Psoas muscle (tissue), 7 donors: ENCODE measurements at regions not wholly inside any gene's neighbourhood (a gene's known extent, or its start where the extent isn't known, plus 50 kb on each side); places are given as distances from the start of the nearest gene placed in this dataset.
A peak's percentile ranks its signal among the peaks of the same experiment; 100 is the strongest.

Experiments
- ATAC-seq, 4 donors: fragments of 200-7000 bp; cut with Tn5 transposase; one replicate each; pipeline ENCODE4 v1.9.1; 2020; ENCODE audit warnings: moderate library complexity in 3 of 4, mild to moderate bottlenecking in 2 of 4
- DNase-seq, 2 donors: peaks; one replicate each; pipeline ENCODE4 v3.0.0-alpha.2; 2020
- H3K27ac ChIP-seq: fragments of 200-600 bp; one replicate; pipeline ENCODE4 v1.8.0; 2022
- H3K27me3 ChIP-seq, 3 donors: fragments of 200-600 bp in 1 of 3; one replicate each; pipeline versions ENCODE4 v1.6.1 to v1.8.0; 2013 to 2022; ENCODE audit warnings: low read length in 2 of 3, mild to moderate bottlenecking in 2 of 3, moderate library complexity in 1 of 3; ENCODE audit not compliant: insufficient read depth in 3 of 3
- H3K36me3 ChIP-seq, 2 donors: fragments of 200-600 bp in 1 of 2; one replicate each; pipeline versions ENCODE4 v1.6.1 to v1.8.0; 2013 to 2022; ENCODE audit warnings: low read depth in 1 of 2, mild to moderate bottlenecking in 1 of 2, moderate library complexity in 1 of 2; ENCODE audit not compliant: insufficient read depth in 1 of 2
- H3K4me1 ChIP-seq: fragments of 200-600 bp; one replicate; pipeline ENCODE4 v1.8.0; 2022
- H3K4me3 ChIP-seq: fragments of 200-600 bp; one replicate; pipeline ENCODE4 v1.8.0; 2022; ENCODE audit warnings: mild to moderate bottlenecking
- H3K9me3 ChIP-seq: fragments of 200-600 bp; one replicate; pipeline ENCODE4 v1.8.0; 2022
- CTCF ChIP-seq: fragments of 200-600 bp; IDR thresholded peaks from one replicate; pipeline ENCODE4 v1.8.0; 2022; ENCODE audit warnings: antibody characterized with exemption
- WGBS, 3 donors: extraction: QIAGEN DNeasy Blood & Tissue Kit; methylation state at CpG; one replicate each; pipeline versions ENCODE4 v1.1.6 to v1.1.7; 2013; 5-methylcytosine and 5-hydroxymethylcytosine counted together
- intact Hi-C, 2 donors: fragments of 100-400 bp; cut with DNase I; formaldehyde crosslinking; loops; one replicate each; pipeline versions ENCODE4 v1.11.0 to v1.14.2; 2022
- donor health status: healthy with polysubstance abuse.
- donor health status: DM: no; HTN: no; CAD: no; lungs with moderate emphysema.
- donor health status: Bipolar disorder and iron deficiency.
- donor health status: healthy.
- donor health status: DM: yes; HTN: yes; CAD: no.
- donor health status: DM: no; HTN: no; CAD: no.
- donor health status: DM: yes; HTN: yes; CAD: no.

- no peaks in the 10 kb centered on the region for H3K27me3 ChIP-seq
- no peaks in the 10 kb centered on the region for H3K36me3 ChIP-seq
- ATAC-seq (peak in 3 of 4 donors; percentile 50 to 69 (median 61)), DNase-seq (no peak)
- 22 to 42% (median 30%) methylated on average over 1 of the region's 1 CpG for WGBS, 3 donors
- H3K9me3 ChIP-seq, result no peaks in the 10 kb centered on the region
- no peak overlapping the region for H3K27ac ChIP-seq
- H3K4me1 ChIP-seq, result peaks cover 1% of the 10 kb centered on the region
- intact Hi-C loops, result no loop called here
- H3K4me3 ChIP-seq, result no peak overlapping the region
- TF ChIP-seq CTCF, result no peak
Observed at GRCh38 chr5:148880197-148880596, 53.8 kb downstream of the ADRB2 start.

- no peak for ATAC-seq
- H3K9me3 ChIP-seq, result no peaks in the 10 kb centered on the region
- no peak overlapping the region for H3K27ac ChIP-seq
- intact Hi-C loops, result no loop called here
- TF ChIP-seq CTCF, result no peak
- WGBS, 3 donors, result 80 to 88% (median 84%) methylated on average over 2 of the region's 2 CpGs
- no peaks in the 10 kb centered on the region for H3K4me1 ChIP-seq
- H3K36me3 ChIP-seq, result no peaks in the 10 kb centered on the region
- DNase-seq, result no peak
- no peak overlapping the region for H3K4me3 ChIP-seq
- no peaks in the 10 kb centered on the region for H3K27me3 ChIP-seq
Observed at GRCh38 chr5:148880696-148881095, 54.3 kb downstream of the ADRB2 start.

GRCh38 chr5:148882332-148882731 lies 55.9 kb downstream of the ADRB2 start:
- no peaks in the 10 kb centered on the region for H3K9me3 ChIP-seq
- intact Hi-C loops, result no loop called here
- ATAC-seq (peak in 2 of 4 donors; percentile 20 to 45), DNase-seq (no peak)
- H3K4me3 ChIP-seq, result no peak overlapping the region
- WGBS, 3 donors, result 60 to 63% (median 62%) methylated on average over 2 of the region's 2 CpGs
- H3K27ac ChIP-seq, result no peak overlapping the region
- no peaks in the 10 kb centered on the region for H3K27me3 ChIP-seq
- H3K4me1 ChIP-seq, result no peaks in the 10 kb centered on the region
- no peak for TF ChIP-seq CTCF
- no peaks in the 10 kb centered on the region for H3K36me3 ChIP-seq

- no peak for TF ChIP-seq CTCF
- intact Hi-C loops, result no loop called here
- no peaks in the 10 kb centered on the region for H3K27me3 ChIP-seq
- H3K27ac ChIP-seq, result no peak overlapping the region
- H3K9me3 ChIP-seq, result no peaks in the 10 kb centered on the region
- 43 to 57% (median 52%) methylated on average over 3 of the region's 3 CpGs for WGBS, 3 donors
- no peak overlapping the region for H3K4me3 ChIP-seq
- H3K4me1 ChIP-seq, result no peaks in the 10 kb centered on the region
- ATAC-seq (peak; percentile 31 to 68 (median 51)), DNase-seq (no peak)
- no peaks in the 10 kb centered on the region for H3K36me3 ChIP-seq
Observed at GRCh38 chr5:148884339-148885020, 58.1 kb downstream of the ADRB2 start.
